Heart right ventricle (tissue), 16 donors: ENCODE measurements at regions not wholly inside any gene's neighbourhood (a gene's known extent, or its start where the extent isn't known, plus 50 kb on each side); places are given as distances from the start of the nearest gene placed in this dataset.

Source experiments
- ATAC-seq, 8 donors: fragments of 200-7000 bp; cut with Tn5 transposase; one replicate each; pipeline ENCODE4 v1.9.1; 2020; ENCODE audit warnings: mild to moderate bottlenecking in 8 of 8, moderate library complexity in 8 of 8, moderate number of reproducible peaks in 1 of 8
- DNase-seq, 2 donors: peaks; one replicate each; pipeline ENCODE4 v3.0.0-alpha.2; 2020
- H3K27ac ChIP-seq, 10 donors: fragments of 200-600 bp; sonication (generic) in 2 of 10; one replicate each; pipeline versions ENCODE4 v1.5.0 to v1.8.0; 2020 to 2022; ENCODE audit warnings: mild to moderate bottlenecking in 3 of 10
- H3K27me3 ChIP-seq, 7 donors: fragments of 200-600 bp; one replicate each; pipeline ENCODE4 v1.8.0; 2021 to 2022; ENCODE audit warnings: mild to moderate bottlenecking in 2 of 7
- H3K36me3 ChIP-seq, 9 donors: fragments of 200-600 bp; sonication (generic) in 1 of 9; one replicate each; pipeline versions ENCODE4 v1.5.0 to v1.8.0; 2020 to 2022; ENCODE audit warnings: mild to moderate bottlenecking in 2 of 9
- H3K4me1 ChIP-seq, 9 donors: fragments of 200-600 bp; sonication (generic) in 1 of 9; one replicate each; pipeline versions ENCODE4 v1.5.0 to v1.8.0; 2020 to 2022; ENCODE audit warnings: mild to moderate bottlenecking in 4 of 9
- H3K4me3 ChIP-seq, 10 donors: fragments of 200-600 bp; sonication (generic) in 2 of 10; one replicate each; pipeline versions ENCODE4 v1.5.0 to v1.8.0; 2020 to 2022; ENCODE audit warnings: mild to moderate bottlenecking in 7 of 10, moderate library complexity in 2 of 10
- H3K9me3 ChIP-seq, 11 donors: fragments of 200-600 bp in 10 of 11; sonication (generic) in 2 of 11; one replicate each; pipeline versions ENCODE4 v1.5.0 to v1.8.0; 2013 to 2022; ENCODE audit warnings: mild to moderate bottlenecking in 2 of 11, control low read depth in 1 of 11, moderate library complexity in 1 of 11
- WGBS, 2 donors: extraction: QIAGEN DNeasy Blood & Tissue Kit; methylation state at CpG; one replicate each; pipeline ENCODE4 v1.1.7; 2013; ENCODE audit warnings: inconsistent platforms in 1 of 2; 5-methylcytosine and 5-hydroxymethylcytosine counted together
- intact Hi-C, 10 donors: fragments of 100-400 bp; cut with DNase I; formaldehyde crosslinking; loops; one replicate each; pipeline versions ENCODE4 v1.11.1 to v1.14.2; 2022
- TF ChIP-seq, protein P1 (sequence below), 9 donors: fragments of 200-600 bp; sonication (generic) in 2 of 9; IDR thresholded peaks; one replicate each; pipeline versions ENCODE4 v1.5.0 to v1.8.0; 2021 to 2022; ENCODE audit warnings: antibody characterized with exemption in 9 of 9, mild to moderate bottlenecking in 5 of 9, moderate library complexity in 1 of 9
- donor health status: Arrhythmogenic right ventricular cardiomyopathy.
- donor health status: ischemic (EF 13 %, LVEDD 7.1; RV severe dilation, severe dysfunction).
- donor health status: healthy with polysubstance abuse.
- donor health status: DM: no; HTN: yes; CAD: no.
- donor health status: DM: no; HTN: no; CAD: no.
- donor health status: ischemic (EF 25% LVEDD 6.9; RV normal size, moderate dysfunction).
- donor health status: ischemic (EF 25% LVEDD 5.7; RV mildly dilated, moderate dysfunction).
- donor health status: healthy.
- donor health status: DM: yes; HTN: yes; CAD: no.
- donor health status: Ischemic cardiomyopathy.
- donor health status: ischemic (EF 35%, LVEDD 5.7; RV mildly dilated, moderate dysfunction).
- donor health status: nonischemic (EF 11% LVEDD 7.7; RV severe dilation, severe dysfunction).
- donor health status: DM: yes; HTN: yes; CAD: no.
- donor health status: PGD.
- donor health status: ischemic (EF 29% LVEDD 5.4; RV normal size, mild dysfunction).
- donor health status: nonischemic (EF 23%, LVEDD 6.1; RV moderate dilation, normal function).

DNA sequence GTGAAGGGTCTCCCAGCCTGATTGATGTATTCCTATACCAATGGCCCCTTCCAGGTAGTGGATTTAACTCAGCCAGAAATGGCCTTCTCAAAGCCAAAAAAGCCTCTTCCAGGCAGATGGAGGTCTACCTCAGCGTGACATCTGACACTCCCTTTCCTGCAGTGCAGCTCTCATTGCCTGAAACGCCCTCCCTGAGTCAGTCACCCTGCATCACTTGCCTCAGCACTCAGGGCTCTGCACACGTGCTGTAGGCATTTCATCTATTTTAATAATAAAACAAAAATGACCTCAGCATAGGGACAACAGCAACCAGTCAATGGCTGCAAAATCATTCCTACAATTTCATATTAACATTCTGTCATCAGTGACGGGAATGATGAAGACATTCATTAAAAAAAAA is 64.4 kb upstream of the GJA5 start:
- TF ChIP-seq, protein P1, sequence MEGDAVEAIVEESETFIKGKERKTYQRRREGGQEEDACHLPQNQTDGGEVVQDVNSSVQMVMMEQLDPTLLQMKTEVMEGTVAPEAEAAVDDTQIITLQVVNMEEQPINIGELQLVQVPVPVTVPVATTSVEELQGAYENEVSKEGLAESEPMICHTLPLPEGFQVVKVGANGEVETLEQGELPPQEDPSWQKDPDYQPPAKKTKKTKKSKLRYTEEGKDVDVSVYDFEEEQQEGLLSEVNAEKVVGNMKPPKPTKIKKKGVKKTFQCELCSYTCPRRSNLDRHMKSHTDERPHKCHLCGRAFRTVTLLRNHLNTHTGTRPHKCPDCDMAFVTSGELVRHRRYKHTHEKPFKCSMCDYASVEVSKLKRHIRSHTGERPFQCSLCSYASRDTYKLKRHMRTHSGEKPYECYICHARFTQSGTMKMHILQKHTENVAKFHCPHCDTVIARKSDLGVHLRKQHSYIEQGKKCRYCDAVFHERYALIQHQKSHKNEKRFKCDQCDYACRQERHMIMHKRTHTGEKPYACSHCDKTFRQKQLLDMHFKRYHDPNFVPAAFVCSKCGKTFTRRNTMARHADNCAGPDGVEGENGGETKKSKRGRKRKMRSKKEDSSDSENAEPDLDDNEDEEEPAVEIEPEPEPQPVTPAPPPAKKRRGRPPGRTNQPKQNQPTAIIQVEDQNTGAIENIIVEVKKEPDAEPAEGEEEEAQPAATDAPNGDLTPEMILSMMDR (IDR thresholded peaks at IDR 0.05): no peak
- intact Hi-C loops: loop anchor here in 3 of 10 donors (5.0 kb wide), 5 partner anchors 52 to 87 kb away; no protein-coding TSS in a partner anchor

GRCh38 chr1:147825586-147825985 is 65.2 kb upstream of the GJA5 start:
- Histone ChIP-seq H3K9me3 (peaks cover 0 to 4% (median 0%) of the 10 kb centered on the region in 11 donors), H3K27me3 (no peaks in the 10 kb centered on the region), H3K4me3 (no peak overlapping the region), H3K36me3 (no peaks in the 10 kb centered on the region), H3K27ac (no peak overlapping the region), H3K4me1 (peaks cover 0 to 22% (median 9%) of the 10 kb centered on the region in 9 donors)
- TF ChIP-seq, protein P1 (IDR thresholded peaks at IDR 0.05): no peak
- no peak for ATAC-seq
- 84 to 91% methylated on average over 1 of the region's 1 CpG for WGBS, 2 donors
- intact Hi-C loops: loop anchor here in 1 of 10 donors (5.0 kb wide), 1 partner anchor 52 kb away; no protein-coding TSS in a partner anchor
- no peak for DNase-seq

More for the DNA sequence above, 64.4 kb upstream of the GJA5 start:
- Histone ChIP-seq H3K36me3 (no peaks in the 10 kb centered on the region), H3K9me3 (peaks cover 0 to 4% (median 0%) of the 10 kb centered on the region in 11 donors), H3K4me3 (no peak overlapping the region), H3K27me3 (no peaks in the 10 kb centered on the region), H3K27ac (no peak overlapping the region), H3K4me1 (peaks cover 0 to 29% (median 9%) of the 10 kb centered on the region in 9 donors)
- ATAC-seq (no peak), DNase-seq (no peak)
- 73 to 82% methylated on average over 4 of the region's 4 CpGs for WGBS, 2 donors

- Histone ChIP-seq H3K4me1 (peaks cover 0 to 15% (median 9%) of the 10 kb centered on the region in 9 donors), H3K27ac (no peak overlapping the region), H3K4me3 (no peak overlapping the region), H3K36me3 (no peaks in the 10 kb centered on the region), H3K9me3 (peaks cover 0 to 4% (median 0%) of the 10 kb centered on the region in 11 donors), H3K27me3 (no peaks in the 10 kb centered on the region)
- intact Hi-C loops: loop anchor here in 1 of 10 donors (5.0 kb wide), 1 partner anchor 51 kb away; no protein-coding TSS in a partner anchor
- TF ChIP-seq, protein P1 (IDR thresholded peaks at IDR 0.05): no peak
- ATAC-seq (no peak), DNase-seq (no peak)
- 96 to 100% methylated on average over 1 of the region's 1 CpG for WGBS, 2 donors
Observed at GRCh38 chr1:147826259-147826658, 65.9 kb upstream of the GJA5 start.

DNA sequence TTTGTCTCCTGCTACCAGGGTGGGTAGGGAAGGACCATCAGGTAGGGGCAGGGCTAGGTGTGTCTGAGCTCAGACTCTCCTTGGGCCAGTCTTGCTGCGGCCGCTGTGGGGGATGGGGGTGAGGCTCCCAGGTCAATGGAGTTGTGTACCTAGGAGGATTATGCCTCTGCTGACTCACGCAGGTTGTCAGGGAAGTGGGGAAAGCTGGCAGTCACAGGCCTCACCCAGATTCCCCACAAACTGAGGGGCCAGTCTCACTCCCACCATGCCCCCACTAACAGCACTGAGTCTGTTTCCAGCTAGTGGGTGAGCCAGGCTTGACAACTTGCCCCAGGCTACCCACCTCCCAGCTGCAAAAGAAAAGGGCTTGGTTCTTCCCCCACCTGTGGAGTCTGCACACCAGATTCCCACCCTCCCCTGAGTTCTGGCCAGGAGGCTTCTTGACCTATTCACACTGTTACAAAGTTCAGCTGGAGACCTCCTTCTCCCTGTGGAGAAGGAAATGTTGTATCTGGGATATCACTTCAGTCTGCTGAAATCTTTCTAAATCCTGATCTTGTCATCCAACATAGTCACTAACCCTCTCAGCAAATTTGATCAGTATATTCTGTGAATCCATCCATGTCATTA is 69.2 kb upstream of the GJA8 start:
- DNase-seq (no peak), ATAC-seq (no peak)
- Histone ChIP-seq H3K27ac (no peak overlapping the region), H3K4me3 (no peak overlapping the region), H3K9me3 (peaks cover 0 to 1% (median 0%) of the 10 kb centered on the region in 11 donors), H3K4me1 (no peaks in the 10 kb centered on the region), H3K36me3 (no peaks in the 10 kb centered on the region), H3K27me3 (no peaks in the 10 kb centered on the region)
- TF ChIP-seq, protein P1 (IDR thresholded peaks at IDR 0.05): no peak
- WGBS, 2 donors: 90 to 95% methylated on average over 3 of the region's 3 CpGs
- intact Hi-C loops: loop anchor here in 1 of 10 donors (5.0 kb wide), 1 partner anchor 46 kb away; no protein-coding TSS in a partner anchor
